ENCODE measurements at regions not wholly inside any gene's neighbourhood (a gene's known extent, or its start where the extent isn't known, plus 50 kb on each side); places are given as distances from the start of the nearest gene placed in this dataset.

GRCh38 chr6:40734607-40735006 lies 147.4 kb upstream of the LRFN2 start:
- TF ChIP-seq CTCF (IDR thresholded peaks at IDR 0.05; ENCODE audit: extremely low read depth in 1 of 2, insufficient read depth in 1 of 2, low read depth in 1 of 2, low read length in 2 of 2) (no peak), POLR2A (IDR thresholded peaks at IDR 0.05; ENCODE audit: low read depth, low read length) (no peak), MYC (IDR thresholded peaks at IDR 0.05; ENCODE audit: low read depth, low read length) (no peak), MAX (IDR thresholded peaks at IDR 0.05; ENCODE audit: insufficient read depth, insufficient read length) (no peak)
